ENCODE measurements at regions not wholly inside any gene's neighbourhood (a gene's known extent, or its start where the extent isn't known, plus 50 kb on each side); places are given as distances from the start of the nearest gene placed in this dataset.
A peak's percentile ranks its signal among the peaks of the same experiment; 100 is the strongest.

DNA sequence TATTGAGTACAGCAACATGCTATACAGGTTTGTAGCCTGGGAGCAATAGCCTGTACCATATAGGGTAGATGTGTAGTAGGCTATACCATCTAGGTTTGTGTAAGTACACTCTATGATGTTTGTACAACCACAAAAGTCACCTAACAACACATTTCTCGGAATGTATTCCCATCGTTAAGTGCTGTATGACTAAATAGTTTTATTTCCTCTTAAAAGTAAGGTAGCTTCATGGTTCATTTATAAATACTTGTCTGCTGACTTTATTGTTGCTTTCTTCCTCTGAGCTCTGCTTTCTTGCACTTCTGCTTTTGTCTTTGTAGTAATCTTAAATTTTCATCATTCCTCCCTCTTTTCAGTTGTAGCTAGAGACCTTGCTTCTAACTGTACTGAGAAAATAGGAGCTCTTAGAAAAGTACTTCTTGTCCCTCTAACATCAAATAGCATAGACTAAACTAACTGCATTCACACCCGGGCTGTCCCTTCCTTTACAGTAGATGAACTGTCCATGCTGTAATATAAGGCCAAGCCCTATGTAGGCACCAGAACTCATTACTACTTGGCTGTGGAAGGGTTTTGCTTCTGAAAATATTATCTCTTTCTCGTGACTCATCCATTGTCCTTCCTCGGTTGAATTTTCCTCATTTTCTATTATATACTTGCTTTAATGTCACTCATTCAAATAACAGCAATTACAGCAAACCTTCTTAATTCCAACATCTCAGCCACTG lies 55.4 kb upstream of the FAM3C start:
- BruUV-seq (replicated peaks) = no TSS peak
- Histone ChIP-seq H3K36me3 (ENCODE audit: control insufficient read depth in 2 of 2, extremely low read depth in 1 of 2, insufficient read depth in 2 of 2, low read length in 2 of 2) (no peaks in the 10 kb centered on the region), H3K9me3 (replicated peaks; ENCODE audit: control insufficient read depth, insufficient read depth, low read length) (no peaks in the 10 kb centered on the region), H2AFZ (ENCODE audit: low read depth, low read length) (no peak overlapping the region), H3K9me1 (replicated peaks; ENCODE audit: control insufficient read depth, extremely low read depth, insufficient read depth, low read length) (no peaks in the 10 kb centered on the region), H3K79me2 (ENCODE audit: control insufficient read depth, insufficient read depth, low read length) (no peaks in the 10 kb centered on the region), H3K4me2 (ENCODE audit: insufficient read depth, low read length) (no peak overlapping the region), H3K9ac (replicated peaks; ENCODE audit: extremely low read depth, insufficient read depth, low read length) (no peak overlapping the region), H4K20me1 (replicated peaks; ENCODE audit: control insufficient read depth, extremely low read depth, insufficient read depth, low read length) (no peaks in the 10 kb centered on the region), H3K27ac (ENCODE audit: insufficient read depth, low read depth, low read length) (no peak overlapping the region), H3K4me1 (ENCODE audit: control insufficient read depth, extremely low read depth, insufficient read depth, low read length) (peaks cover 11% of the 10 kb centered on the region), H3K27me3 (ENCODE audit: control insufficient read depth in 2 of 2, insufficient read depth in 2 of 2, low read length in 2 of 2) (no peaks in the 10 kb centered on the region), H3K4me3 (replicated peaks in 1 of 3; ENCODE audit: insufficient read depth in 1 of 3, low read depth in 1 of 3, low read length in 3 of 3) (no peak overlapping the region)
- intact Hi-C loops (cut with micrococcal nuclease) (no loop called here), dilution Hi-C loops (cut with MboI; ENCODE audit: extremely low pct_ligation_motif_present, low sequenced_read_pairs) (no loop called here)
- ChIA-PET POLR2A (no interaction called here), CTCF (interaction anchor here (1.1 to 1.7 kb wide), 4 partner anchors 14 to 543 kb away, joined by 3 to 4 read pairs (median 3); no protein-coding TSS in a partner anchor)
- no peak for DNase-seq (ENCODE audit: low read depth, low spot score)
- TF ChIP-seq MAX (IDR thresholded peaks at IDR 0.05; ENCODE audit: insufficient read depth, insufficient read length) = no peak
- peak; percentile 25 for TF ChIP-seq FOS (IDR thresholded peaks at IDR 0.05; ENCODE audit: borderline replicate concordance, insufficient read depth, low read length)
- FAIRE-seq = peak; percentile 44

DNA sequence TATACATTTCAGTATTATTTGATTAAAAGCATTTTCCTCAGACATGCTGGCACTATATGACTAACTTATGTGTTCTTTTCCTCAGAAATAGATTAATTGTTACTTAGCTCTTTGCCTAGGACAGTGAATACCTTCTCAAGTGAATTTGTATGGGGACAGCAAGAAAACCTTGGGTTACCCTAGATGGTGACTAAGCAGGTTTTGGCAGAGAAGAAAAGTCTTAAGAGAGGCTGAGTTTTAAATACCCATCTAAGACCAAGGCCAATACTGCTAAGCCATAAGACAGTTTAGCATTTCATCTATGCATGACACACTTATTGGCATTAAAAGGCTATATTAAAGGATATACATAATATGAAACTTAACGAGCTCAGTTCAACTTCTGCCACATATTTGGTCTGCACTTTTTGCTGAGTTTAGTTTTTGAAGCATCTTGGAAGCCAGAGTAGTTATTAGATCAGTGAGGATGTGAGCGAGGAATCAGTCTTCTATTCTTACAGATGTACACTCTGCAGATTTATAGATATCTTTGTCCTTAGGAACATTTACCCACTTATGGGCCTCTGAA lies 54.6 kb upstream of the FAM3C start:
- no peak for DNase-seq (ENCODE audit: low read depth, low spot score)
- Histone ChIP-seq H3K79me2 (ENCODE audit: control insufficient read depth, insufficient read depth, low read length) (no peaks in the 10 kb centered on the region), H4K20me1 (replicated peaks; ENCODE audit: control insufficient read depth, extremely low read depth, insufficient read depth, low read length) (no peaks in the 10 kb centered on the region), H3K9me3 (replicated peaks; ENCODE audit: control insufficient read depth, insufficient read depth, low read length) (no peaks in the 10 kb centered on the region), H3K9me1 (replicated peaks; ENCODE audit: control insufficient read depth, extremely low read depth, insufficient read depth, low read length) (no peaks in the 10 kb centered on the region), H3K4me2 (ENCODE audit: insufficient read depth, low read length) (no peak overlapping the region), H3K27ac (ENCODE audit: insufficient read depth, low read depth, low read length) (no peak overlapping the region), H3K36me3 (ENCODE audit: control insufficient read depth in 2 of 2, extremely low read depth in 1 of 2, insufficient read depth in 2 of 2, low read length in 2 of 2) (no peaks in the 10 kb centered on the region), H3K4me3 (replicated peaks in 1 of 3; ENCODE audit: insufficient read depth in 1 of 3, low read depth in 1 of 3, low read length in 3 of 3) (no peak overlapping the region), H3K27me3 (ENCODE audit: control insufficient read depth in 2 of 2, insufficient read depth in 2 of 2, low read length in 2 of 2) (no peaks in the 10 kb centered on the region), H3K4me1 (ENCODE audit: control insufficient read depth, extremely low read depth, insufficient read depth, low read length) (peaks cover 11% of the 10 kb centered on the region), H2AFZ (ENCODE audit: low read depth, low read length) (no peak overlapping the region), H3K9ac (replicated peaks; ENCODE audit: extremely low read depth, insufficient read depth, low read length) (no peak overlapping the region)
- ChIA-PET POLR2A (no interaction called here), CTCF (interaction anchor here (1.3 to 1.7 kb wide), 2 partner anchors 13 to 84 kb away, joined by 3 to 4 read pairs; no protein-coding TSS in a partner anchor)
- dilution Hi-C loops (cut with MboI; ENCODE audit: extremely low pct_ligation_motif_present, low sequenced_read_pairs) (no loop called here), intact Hi-C loops (cut with micrococcal nuclease) (no loop called here)
- TF ChIP-seq JUN (IDR thresholded peaks at IDR 0.05; ENCODE audit: borderline replicate concordance, insufficient read depth, insufficient read length, low read depth) (no peak), FOS (IDR thresholded peaks at IDR 0.05; ENCODE audit: borderline replicate concordance, insufficient read depth, low read length) (no peak), POLR2A (IDR thresholded peaks at IDR 0.05; ENCODE audit: low read depth, low read length) (no peak), MAX (IDR thresholded peaks at IDR 0.05; ENCODE audit: insufficient read depth, insufficient read length) (no peak), CTCF (IDR thresholded peaks at IDR 0.05; ENCODE audit: extremely low read depth in 1 of 2, insufficient read depth in 1 of 2, low read depth in 1 of 2, low read length in 2 of 2) (no peak), POLR2AphosphoS5 (IDR thresholded peaks at IDR 0.05; ENCODE audit: insufficient read depth, low read depth, low read length) (no peak), EZH2 (IDR thresholded peaks at IDR 0.05; ENCODE audit: borderline replicate concordance, low read depth, low read length, severe bottlenecking) (no peak), MYC (IDR thresholded peaks at IDR 0.05; ENCODE audit: low read depth, low read length) (no peak), GATA2 (IDR thresholded peaks at IDR 0.05; ENCODE audit: insufficient read depth, insufficient read length, low read depth, low read length) (no peak)
- BruUV-seq (replicated peaks) = no TSS peak
- FAIRE-seq = no peak
